IMR-90 (cell line): ENCODE measurements at regions not wholly inside any gene's neighbourhood (a gene's known extent, or its start where the extent isn't known, plus 50 kb on each side); places are given as distances from the start of the nearest gene placed in this dataset.
A peak's percentile ranks its signal among the peaks of the same experiment; 100 is the strongest.

Experiments
- BHLHE40 ChIP-seq: fragments of 150-350 bp; IDR thresholded peaks from 2 replicates; pipeline ENCODE4 v1.6.1; 2016; ENCODE audit warnings: mild to moderate bottlenecking, low read depth, low read length
- CEBPB ChIP-seq: IDR thresholded peaks from 2 replicates; pipeline ENCODE4 v1.6.1; 2012; ENCODE audit warnings: low read depth, low read length, improper control_type of control experiment
- CHD1 ChIP-seq: IDR thresholded peaks from 2 replicates; pipeline ENCODE4 v1.6.1; 2012; ENCODE audit warnings: low read depth, low read length, improper control_type of control experiment
- NFE2L2 ChIP-seq: fragments of 150-350 bp; IDR thresholded peaks from 2 replicates; pipeline ENCODE4 v1.6.1; 2016; ENCODE audit warnings: low read depth, mild to moderate bottlenecking, low read length
- POLR2A ChIP-seq: IDR thresholded peaks from 2 replicates; pipeline ENCODE4 v1.6.1; 2012; ENCODE audit warnings: mild to moderate bottlenecking, low read depth, low read length
- RAD21 ChIP-seq: IDR thresholded peaks from 2 replicates; pipeline ENCODE4 v1.6.1; 2012; ENCODE audit warnings: low read length, improper control_type of control experiment
- RCOR1 ChIP-seq: IDR thresholded peaks from 2 replicates; pipeline ENCODE4 v1.6.1; 2012; ENCODE audit warnings: mild to moderate bottlenecking, low read length, improper control_type of control experiment; ENCODE audit not compliant: insufficient replicate concordance
- RFX5 ChIP-seq: IDR thresholded peaks from 2 replicates; pipeline ENCODE4 v1.8.0; 2012; ENCODE audit warnings: low read depth, mild to moderate bottlenecking, low read length, moderate library complexity
- SMC3 ChIP-seq: fragments of 150-350 bp; IDR thresholded peaks from 2 replicates; pipeline ENCODE4 v1.6.1; 2016; ENCODE audit warnings: low read depth, mild to moderate bottlenecking, antibody characterized with exemption, low read length, moderate library complexity
- TF ChIP-seq, protein P1 (sequence below): conservative IDR thresholded peaks from 2 replicates; pipeline ENCODE4 v1.5.1; 2012; ENCODE audit warnings: mild to moderate bottlenecking, low read depth, low read length, improper control_type of control experiment
- TF ChIP-seq, protein P2 (sequence below): fragments of 150-350 bp; IDR thresholded peaks from 2 replicates; pipeline ENCODE4 v1.6.1; 2017; ENCODE audit warnings: mild to moderate bottlenecking, antibody characterized with exemption, low read length, low read depth
- TF ChIP-seq, protein P3 (sequence below): fragments of 150-350 bp; IDR thresholded peaks from 2 replicates; pipeline ENCODE4 v1.6.1; 2016; ENCODE audit warnings: low read depth, mild to moderate bottlenecking, low read length, moderate library complexity, borderline replicate concordance

- no peak for TF ChIP-seq POLR2A
- TF ChIP-seq, protein P1, sequence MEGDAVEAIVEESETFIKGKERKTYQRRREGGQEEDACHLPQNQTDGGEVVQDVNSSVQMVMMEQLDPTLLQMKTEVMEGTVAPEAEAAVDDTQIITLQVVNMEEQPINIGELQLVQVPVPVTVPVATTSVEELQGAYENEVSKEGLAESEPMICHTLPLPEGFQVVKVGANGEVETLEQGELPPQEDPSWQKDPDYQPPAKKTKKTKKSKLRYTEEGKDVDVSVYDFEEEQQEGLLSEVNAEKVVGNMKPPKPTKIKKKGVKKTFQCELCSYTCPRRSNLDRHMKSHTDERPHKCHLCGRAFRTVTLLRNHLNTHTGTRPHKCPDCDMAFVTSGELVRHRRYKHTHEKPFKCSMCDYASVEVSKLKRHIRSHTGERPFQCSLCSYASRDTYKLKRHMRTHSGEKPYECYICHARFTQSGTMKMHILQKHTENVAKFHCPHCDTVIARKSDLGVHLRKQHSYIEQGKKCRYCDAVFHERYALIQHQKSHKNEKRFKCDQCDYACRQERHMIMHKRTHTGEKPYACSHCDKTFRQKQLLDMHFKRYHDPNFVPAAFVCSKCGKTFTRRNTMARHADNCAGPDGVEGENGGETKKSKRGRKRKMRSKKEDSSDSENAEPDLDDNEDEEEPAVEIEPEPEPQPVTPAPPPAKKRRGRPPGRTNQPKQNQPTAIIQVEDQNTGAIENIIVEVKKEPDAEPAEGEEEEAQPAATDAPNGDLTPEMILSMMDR, result no peak
- peak; percentile 49; the same call in 1 of the 2 replicates for TF ChIP-seq CEBPB
- no peak for TF ChIP-seq BHLHE40
- TF ChIP-seq RAD21, result no peak
- TF ChIP-seq RFX5, result no peak
- TF ChIP-seq, protein P2, sequence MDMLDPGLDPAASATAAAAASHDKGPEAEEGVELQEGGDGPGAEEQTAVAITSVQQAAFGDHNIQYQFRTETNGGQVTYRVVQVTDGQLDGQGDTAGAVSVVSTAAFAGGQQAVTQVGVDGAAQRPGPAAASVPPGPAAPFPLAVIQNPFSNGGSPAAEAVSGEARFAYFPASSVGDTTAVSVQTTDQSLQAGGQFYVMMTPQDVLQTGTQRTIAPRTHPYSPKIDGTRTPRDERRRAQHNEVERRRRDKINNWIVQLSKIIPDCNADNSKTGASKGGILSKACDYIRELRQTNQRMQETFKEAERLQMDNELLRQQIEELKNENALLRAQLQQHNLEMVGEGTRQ, result no peak
- TF ChIP-seq SMC3, result no peak
- no peak for TF ChIP-seq RCOR1
- no peak for TF ChIP-seq CHD1
- no peak for TF ChIP-seq NFE2L2
- TF ChIP-seq, protein P3, sequence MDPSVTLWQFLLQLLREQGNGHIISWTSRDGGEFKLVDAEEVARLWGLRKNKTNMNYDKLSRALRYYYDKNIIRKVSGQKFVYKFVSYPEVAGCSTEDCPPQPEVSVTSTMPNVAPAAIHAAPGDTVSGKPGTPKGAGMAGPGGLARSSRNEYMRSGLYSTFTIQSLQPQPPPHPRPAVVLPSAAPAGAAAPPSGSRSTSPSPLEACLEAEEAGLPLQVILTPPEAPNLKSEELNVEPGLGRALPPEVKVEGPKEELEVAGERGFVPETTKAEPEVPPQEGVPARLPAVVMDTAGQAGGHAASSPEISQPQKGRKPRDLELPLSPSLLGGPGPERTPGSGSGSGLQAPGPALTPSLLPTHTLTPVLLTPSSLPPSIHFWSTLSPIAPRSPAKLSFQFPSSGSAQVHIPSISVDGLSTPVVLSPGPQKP, result no peak
Observed at GRCh38 chr7:17236171-17236570, 62.3 kb upstream of the AHR start.
